ENCODE measurements at regions not wholly inside any gene's neighbourhood (a gene's known extent, or its start where the extent isn't known, plus 50 kb on each side); places are given as distances from the start of the nearest gene placed in this dataset.

- no peak for TF ChIP-seq ZNF518B (CRISPR knock-in tag; IDR thresholded peaks at IDR 0.05)
- no peak for TF ChIP-seq TGIF2 (CRISPR knock-in tag; IDR thresholded peaks at IDR 0.05)
- TF ChIP-seq ESRRA (IDR thresholded peaks at IDR 0.05; ENCODE audit: borderline replicate concordance, low read depth): no peak
- TF ChIP-seq TRIM24 (IDR thresholded peaks at IDR 0.05): no peak
- no peak for TF ChIP-seq CHD2 (IDR thresholded peaks at IDR 0.05; ENCODE audit: low read depth, low read length)
These were observed 293.0 kb downstream of the OXSM start (continued) for GRCh38 chr3:26082911-26083310.

DNA sequence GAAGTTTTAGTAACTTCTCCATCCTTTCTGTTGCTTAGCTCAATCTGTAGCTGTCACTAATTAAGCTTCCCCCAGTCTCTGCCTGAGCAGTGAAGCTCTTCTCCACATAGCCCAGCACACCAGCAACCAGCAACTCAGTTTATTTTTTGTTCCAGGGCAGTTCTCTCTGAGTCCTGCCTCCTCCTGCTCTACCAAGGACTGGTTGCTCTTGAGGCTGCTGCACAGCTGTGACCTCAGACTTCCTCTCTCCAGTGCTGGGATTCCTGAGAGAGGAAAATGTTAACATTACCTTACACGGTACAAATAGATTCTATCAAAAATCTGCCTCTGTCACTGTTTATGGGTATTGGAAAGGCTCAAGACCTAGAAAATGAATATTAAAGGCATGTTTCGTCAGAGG lies 294.7 kb downstream of the OXSM start:
- ChIA-PET POLR2A (no interaction called here), CTCF (ENCODE audit: low intra/inter-chr PET ratio) (no interaction called here)
- BruUV-seq (replicated peaks): no TSS peak
- Histone ChIP-seq H3K36me3 (ENCODE audit: control insufficient read depth, insufficient read depth, low read length) (no peaks in the 10 kb centered on the region), H3K4me1 (replicated peaks in 1 of 2; ENCODE audit: control insufficient read depth in 2 of 2, insufficient read depth in 2 of 2, low read length in 2 of 2) (no peaks in the 10 kb centered on the region), H3K9me1 (ENCODE audit: control insufficient read depth, insufficient read depth, low read length) (no peaks in the 10 kb centered on the region), H4K20me1 (replicated peaks; ENCODE audit: control insufficient read depth, insufficient read depth, low read length) (no peaks in the 10 kb centered on the region), H3K27me3 (ENCODE audit: control insufficient read depth in 2 of 2, insufficient read depth in 2 of 2, low read length in 2 of 2) (no peaks in the 10 kb centered on the region), H3K9ac (ENCODE audit: insufficient read depth in 1 of 2, low read depth in 2 of 2, low read length in 2 of 2) (no peak overlapping the region), H3K4me2 (ENCODE audit: insufficient read depth, low read length) (no peak overlapping the region), H3K27ac (ENCODE audit: extremely low read depth, low read depth, low read length) (no peak overlapping the region), H2AFZ (ENCODE audit: low read depth, low read length) (no peak overlapping the region), H3K9me3 (replicated peaks; ENCODE audit: control insufficient read depth, insufficient read depth, low read depth, low read length) (peaks cover 2% of the 10 kb centered on the region; the same call in 1 of the 2 replicates), H3K4me3 (no peak overlapping the region), H3K79me2 (ENCODE audit: control insufficient read depth, insufficient read depth, low read length) (no peaks in the 10 kb centered on the region)
- WGBS (ENCODE audit: insufficient coverage, low coverage, missing lambda C conversion rate): 3% methylated on average over 2 of the region's 2 CpGs
- no peak for ATAC-seq
- in situ Hi-C loops (cut with MboI) (no loop called here), intact Hi-C loops (cut with micrococcal nuclease) (no loop called here)
- FAIRE-seq: no peak
- TF ChIP-seq ZNF12 (CRISPR knock-in tag; IDR thresholded peaks at IDR 0.05): no peak
- no peak for DNase-seq (ENCODE audit: extremely low read depth in 1 of 4, low spot score in 3 of 4)

Measured in K562 (cell line).